ENCODE measurements at regions not wholly inside any gene's neighbourhood (a gene's known extent, or its start where the extent isn't known, plus 50 kb on each side); places are given as distances from the start of the nearest gene placed in this dataset.
"Not testable (repeated sequence)": the region's sequence is repeated elsewhere in the genome, so short reads cannot be mapped to it uniquely, and the experiment has no call there.

DNA sequence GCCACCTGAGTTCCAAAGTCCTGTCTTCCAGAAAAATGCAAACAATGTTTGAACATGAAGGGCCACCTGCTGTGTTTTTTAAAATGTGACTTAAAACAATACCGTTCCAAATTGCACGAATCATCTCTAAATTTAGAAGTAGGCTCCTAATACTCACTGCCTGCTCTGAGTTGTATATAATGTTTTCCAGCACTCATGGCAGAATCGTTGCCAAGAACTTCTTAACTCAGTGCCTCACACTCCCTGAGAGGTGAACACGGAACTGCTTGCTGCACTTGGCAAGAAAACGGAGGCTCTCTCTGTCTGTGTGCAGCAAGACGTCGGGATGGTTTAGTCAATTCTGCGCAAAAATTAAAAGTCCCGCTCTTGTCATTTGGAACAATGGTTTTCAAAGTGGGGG, 757.3 kb upstream of the AUTS2 start:
- no peak overlapping the region for H3K4me3 Mint-ChIP-seq
- no peaks in the 10 kb centered on the region for H3K4me1 Mint-ChIP-seq
- H3K36me3 Mint-ChIP-seq (ENCODE audit: low read depth), result no peaks in the 10 kb centered on the region
- no peak overlapping the region for H3K27ac Mint-ChIP-seq (ENCODE audit: unreplicated experiment)
- no peak for DNase-seq (ENCODE audit: low read depth, low spot score)
- H3K9me3 Mint-ChIP-seq, result no peaks in the 10 kb centered on the region
- no peaks in the 10 kb centered on the region for H3K27me3 Mint-ChIP-seq (ENCODE audit: low read depth)
- no peak for TF ChIP-seq CTCF (conservative IDR thresholded peaks at IDR 0.05)

- not testable (repeated sequence) for DNase-seq (ENCODE audit: low read depth, low spot score); H3K36me3 Mint-ChIP-seq (ENCODE audit: low read depth); H3K9me3 Mint-ChIP-seq; H3K27ac Mint-ChIP-seq (ENCODE audit: unreplicated experiment); H3K27me3 Mint-ChIP-seq (ENCODE audit: low read depth); H3K4me3 Mint-ChIP-seq; H3K4me1 Mint-ChIP-seq
Measured at GRCh38 chr7:68843985-68844384, 754.3 kb upstream of the AUTS2 start.

- H3K27me3 Mint-ChIP-seq (ENCODE audit: low read depth), result no peaks in the 10 kb centered on the region
- H3K9me3 Mint-ChIP-seq, result no peaks in the 10 kb centered on the region
- no peak for DNase-seq (ENCODE audit: low read depth, low spot score)
- H3K36me3 Mint-ChIP-seq (ENCODE audit: low read depth), result no peaks in the 10 kb centered on the region
- no peak overlapping the region for H3K4me3 Mint-ChIP-seq
- TF ChIP-seq CTCF (conservative IDR thresholded peaks at IDR 0.05), result no peak
- no peak overlapping the region for H3K27ac Mint-ChIP-seq (ENCODE audit: unreplicated experiment)
- H3K4me1 Mint-ChIP-seq, result no peaks in the 10 kb centered on the region
Measured at GRCh38 chr7:68846811-68847325, 751.4 kb upstream of the AUTS2 start.

DNA sequence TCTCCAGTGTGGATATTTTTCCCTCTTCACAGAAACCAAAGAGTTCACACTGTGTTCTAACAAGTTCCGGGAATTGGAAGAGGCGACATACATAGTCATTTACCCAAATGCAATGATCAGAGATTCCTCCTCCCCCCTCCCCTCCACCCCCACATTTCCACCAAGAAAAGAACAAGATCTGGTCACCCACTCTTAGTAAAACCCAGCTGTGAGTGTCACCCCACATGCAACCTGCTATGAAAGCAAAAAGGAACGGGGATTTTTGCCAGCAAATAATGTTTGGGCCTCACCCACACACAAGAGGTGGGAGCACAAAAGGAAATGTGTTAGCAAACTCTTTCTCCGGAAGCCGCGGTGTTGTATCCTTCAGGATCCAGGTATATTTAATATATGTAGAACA, 745.0 kb upstream of the AUTS2 start:
- Mint-ChIP-seq H3K4me3 (no peak overlapping the region), H3K27me3 (ENCODE audit: low read depth) (no peaks in the 10 kb centered on the region), H3K9me3 (no peaks in the 10 kb centered on the region), H3K36me3 (ENCODE audit: low read depth) (no peaks in the 10 kb centered on the region), H3K4me1 (no peaks in the 10 kb centered on the region), H3K27ac (ENCODE audit: unreplicated experiment) (no peak overlapping the region)
- no peak for TF ChIP-seq CTCF (conservative IDR thresholded peaks at IDR 0.05)
- no peak for DNase-seq (ENCODE audit: low read depth, low spot score)

GRCh38 chr7:68857571-68857970, 740.7 kb upstream of the AUTS2 start:
- Mint-ChIP-seq H3K27ac (ENCODE audit: unreplicated experiment) (no peak overlapping the region), H3K27me3 (ENCODE audit: low read depth) (no peaks in the 10 kb centered on the region), H3K9me3 (no peaks in the 10 kb centered on the region), H3K36me3 (ENCODE audit: low read depth) (no peaks in the 10 kb centered on the region), H3K4me1 (no peaks in the 10 kb centered on the region), H3K4me3 (no peak overlapping the region)
- DNase-seq (ENCODE audit: low read depth, low spot score), result no peak
- TF ChIP-seq CTCF (conservative IDR thresholded peaks at IDR 0.05), result no peak

- Mint-ChIP-seq H3K9me3 (no peaks in the 10 kb centered on the region), H3K36me3 (ENCODE audit: low read depth) (no peaks in the 10 kb centered on the region)
Measured at GRCh38 chr7:68858497-68858896, 739.8 kb upstream of the AUTS2 start.

More at GRCh38 chr7:68858497-68858896, 739.8 kb upstream of the AUTS2 start:
- no peak overlapping the region for H3K4me3 Mint-ChIP-seq
- H3K27ac Mint-ChIP-seq (ENCODE audit: unreplicated experiment), result no peak overlapping the region
- TF ChIP-seq CTCF (conservative IDR thresholded peaks at IDR 0.05), result no peak
- DNase-seq (ENCODE audit: low read depth, low spot score), result no peak
- no peaks in the 10 kb centered on the region for H3K27me3 Mint-ChIP-seq (ENCODE audit: low read depth)
- no peaks in the 10 kb centered on the region for H3K4me1 Mint-ChIP-seq
